GM10266 (cell line): ENCODE measurements at regions not wholly inside any gene's neighbourhood (a gene's known extent, or its start where the extent isn't known, plus 50 kb on each side); places are given as distances from the start of the nearest gene placed in this dataset.

Experiments
- DNase-seq: peaks from one replicate; pipeline ENCODE4 v3.0.0; 2012; ENCODE audit errors: extremely low spot score
- TF ChIP-seq, protein P1 (sequence below): IDR thresholded peaks from 2 replicates; pipeline ENCODE4 v1.5.1; 2012; ENCODE audit warnings: mild to moderate bottlenecking, low read depth; ENCODE audit not compliant: control insufficient read depth, insufficient read depth; ENCODE audit errors: missing control alignments

DNA sequence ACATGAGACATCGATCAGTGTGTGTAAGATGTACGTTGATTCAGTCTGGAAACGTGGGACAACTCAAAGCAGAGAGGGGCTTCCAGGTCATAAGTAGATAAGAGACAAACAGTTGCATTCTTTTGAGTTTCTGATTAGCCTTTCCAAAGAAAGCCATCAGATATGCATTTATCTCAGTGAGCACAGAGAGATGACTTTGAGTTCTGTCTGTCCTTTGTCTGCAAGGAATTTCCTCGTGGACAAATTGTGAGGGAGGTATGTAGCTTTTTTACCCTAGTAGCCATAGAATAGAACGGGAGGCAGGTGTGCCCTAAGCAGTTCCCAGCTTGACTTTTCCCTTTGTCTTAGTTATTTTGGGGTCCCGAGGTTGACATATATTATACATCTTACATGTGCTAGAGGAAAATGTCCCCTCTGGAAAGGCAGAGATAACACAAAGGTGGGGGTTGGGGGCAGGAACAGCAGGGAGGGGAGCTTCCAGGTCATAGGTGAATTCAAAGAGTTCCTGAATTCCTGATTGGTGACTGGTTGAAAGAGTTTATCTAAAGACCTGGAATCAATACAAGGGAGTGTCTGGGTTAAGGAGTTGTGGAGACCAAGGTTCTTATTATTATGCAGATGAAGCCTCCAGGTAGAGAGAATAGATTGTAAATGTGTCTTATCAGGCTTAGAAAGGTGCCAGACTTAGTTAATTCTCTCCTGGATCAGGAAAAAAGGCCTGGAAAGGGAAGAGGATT is 237.0 kb downstream of the NFATC2 start:
- TF ChIP-seq, protein P1, sequence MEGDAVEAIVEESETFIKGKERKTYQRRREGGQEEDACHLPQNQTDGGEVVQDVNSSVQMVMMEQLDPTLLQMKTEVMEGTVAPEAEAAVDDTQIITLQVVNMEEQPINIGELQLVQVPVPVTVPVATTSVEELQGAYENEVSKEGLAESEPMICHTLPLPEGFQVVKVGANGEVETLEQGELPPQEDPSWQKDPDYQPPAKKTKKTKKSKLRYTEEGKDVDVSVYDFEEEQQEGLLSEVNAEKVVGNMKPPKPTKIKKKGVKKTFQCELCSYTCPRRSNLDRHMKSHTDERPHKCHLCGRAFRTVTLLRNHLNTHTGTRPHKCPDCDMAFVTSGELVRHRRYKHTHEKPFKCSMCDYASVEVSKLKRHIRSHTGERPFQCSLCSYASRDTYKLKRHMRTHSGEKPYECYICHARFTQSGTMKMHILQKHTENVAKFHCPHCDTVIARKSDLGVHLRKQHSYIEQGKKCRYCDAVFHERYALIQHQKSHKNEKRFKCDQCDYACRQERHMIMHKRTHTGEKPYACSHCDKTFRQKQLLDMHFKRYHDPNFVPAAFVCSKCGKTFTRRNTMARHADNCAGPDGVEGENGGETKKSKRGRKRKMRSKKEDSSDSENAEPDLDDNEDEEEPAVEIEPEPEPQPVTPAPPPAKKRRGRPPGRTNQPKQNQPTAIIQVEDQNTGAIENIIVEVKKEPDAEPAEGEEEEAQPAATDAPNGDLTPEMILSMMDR, result no peak
- DNase-seq, result no peak

DNA sequence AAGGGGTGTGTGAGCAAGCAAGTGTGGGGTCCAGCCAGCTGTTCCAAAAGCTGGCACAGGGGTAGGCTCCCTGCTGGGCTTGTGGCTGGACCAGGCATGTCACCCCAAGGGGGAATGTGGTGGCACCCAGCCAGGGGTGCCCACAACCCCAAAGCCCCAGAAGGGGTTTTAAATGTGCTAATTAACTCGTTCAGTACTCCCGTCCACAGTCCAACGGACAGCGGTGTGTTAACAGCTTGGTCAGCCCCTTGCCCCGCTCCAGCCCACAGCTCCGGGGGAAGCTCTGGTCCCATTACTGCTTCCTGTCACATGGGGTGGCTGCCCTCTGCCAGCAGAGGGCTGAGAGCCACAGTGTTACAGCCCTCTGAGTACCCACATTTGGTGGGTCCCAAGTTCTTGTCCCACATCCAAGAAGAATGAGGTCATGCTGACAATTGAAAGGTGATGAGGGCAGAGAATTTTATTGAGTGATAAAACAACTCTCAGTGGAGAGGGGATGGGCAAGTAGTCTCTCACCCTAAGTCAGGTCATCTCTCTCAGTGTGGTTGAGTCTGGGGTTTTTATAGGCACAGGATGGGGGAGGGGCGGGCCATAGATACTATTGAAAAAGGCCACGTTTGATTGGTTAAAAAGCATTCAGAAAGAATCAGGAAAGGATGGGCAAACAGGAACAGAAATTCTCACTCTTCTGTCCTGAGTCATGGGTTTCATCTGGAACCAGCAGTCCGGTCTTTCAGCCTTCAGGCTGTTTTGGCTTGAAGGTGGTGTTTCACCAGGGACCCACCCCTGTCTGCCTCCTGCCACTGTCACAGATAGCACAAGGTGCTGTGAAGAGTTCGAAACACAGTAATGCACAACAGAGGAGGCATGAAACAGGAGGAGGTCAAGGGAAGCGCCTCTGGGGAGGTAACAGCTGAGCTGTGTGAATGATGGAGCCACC is 238.5 kb downstream of the NFATC2 start:
- no peak for DNase-seq
- TF ChIP-seq, protein P1, result no peak

DNA sequence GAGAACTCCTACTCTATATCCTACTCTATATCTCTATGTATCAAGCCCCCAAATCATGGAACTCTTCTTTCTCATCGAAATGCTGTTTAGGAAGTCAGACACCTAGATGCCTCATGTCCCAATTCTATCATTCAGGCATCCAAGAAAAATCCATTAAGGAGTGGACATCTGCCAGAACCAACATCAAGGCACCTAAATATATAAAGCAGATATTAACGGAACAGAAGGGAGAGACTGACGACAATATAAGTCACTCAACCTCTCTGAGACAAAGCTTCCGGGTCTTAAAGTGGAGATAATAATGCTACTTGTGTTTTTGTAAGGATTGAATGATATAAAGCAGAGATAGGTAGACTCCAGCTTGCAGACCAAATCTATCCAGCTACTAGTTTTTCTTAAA is 241.5 kb downstream of the NFATC2 start:
- TF ChIP-seq, protein P1, result no peak
- no peak for DNase-seq

DNA sequence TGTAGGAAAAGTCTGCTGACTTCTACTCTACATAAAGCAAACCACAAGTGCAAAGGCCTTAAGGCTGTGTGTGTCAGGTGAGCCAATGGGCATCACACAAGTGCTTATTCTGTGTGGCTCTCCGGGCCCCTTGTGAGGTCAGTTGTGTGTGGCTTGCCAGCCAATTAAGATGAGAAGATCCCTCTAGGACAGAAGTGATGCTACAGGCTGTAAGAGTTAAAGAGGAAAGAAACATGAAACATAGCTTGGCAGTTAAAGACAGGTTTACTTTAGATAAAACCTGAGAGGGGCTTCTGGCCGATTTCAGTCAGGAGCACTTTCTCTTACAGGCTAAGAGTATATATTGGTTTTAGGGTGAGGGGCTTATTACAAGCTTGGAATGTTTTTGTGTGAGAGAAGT is 242.4 kb downstream of the NFATC2 start:
- no peak for DNase-seq
- TF ChIP-seq, protein P1, result no peak

DNA sequence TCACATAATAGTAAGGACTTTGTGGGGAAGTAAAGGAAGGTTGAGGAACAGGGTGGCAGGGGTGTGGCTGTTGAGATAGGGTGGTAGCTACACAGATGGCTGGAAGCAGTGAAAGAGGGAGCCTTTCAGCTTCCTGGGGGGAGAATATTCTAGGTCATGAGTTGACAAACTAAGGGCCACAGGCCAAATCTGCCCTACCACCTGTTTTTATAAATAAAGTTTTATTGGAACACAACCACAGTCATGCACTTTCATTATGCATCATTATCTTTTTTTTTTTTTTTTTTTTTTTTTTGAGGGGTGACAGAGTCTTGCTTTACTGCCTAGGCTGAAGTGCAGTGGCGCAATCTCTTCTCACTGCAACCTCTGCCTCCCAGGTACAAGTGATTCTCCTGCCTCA is 243.1 kb downstream of the NFATC2 start:
- TF ChIP-seq, protein P1, result no peak
- DNase-seq, result no peak

DNA sequence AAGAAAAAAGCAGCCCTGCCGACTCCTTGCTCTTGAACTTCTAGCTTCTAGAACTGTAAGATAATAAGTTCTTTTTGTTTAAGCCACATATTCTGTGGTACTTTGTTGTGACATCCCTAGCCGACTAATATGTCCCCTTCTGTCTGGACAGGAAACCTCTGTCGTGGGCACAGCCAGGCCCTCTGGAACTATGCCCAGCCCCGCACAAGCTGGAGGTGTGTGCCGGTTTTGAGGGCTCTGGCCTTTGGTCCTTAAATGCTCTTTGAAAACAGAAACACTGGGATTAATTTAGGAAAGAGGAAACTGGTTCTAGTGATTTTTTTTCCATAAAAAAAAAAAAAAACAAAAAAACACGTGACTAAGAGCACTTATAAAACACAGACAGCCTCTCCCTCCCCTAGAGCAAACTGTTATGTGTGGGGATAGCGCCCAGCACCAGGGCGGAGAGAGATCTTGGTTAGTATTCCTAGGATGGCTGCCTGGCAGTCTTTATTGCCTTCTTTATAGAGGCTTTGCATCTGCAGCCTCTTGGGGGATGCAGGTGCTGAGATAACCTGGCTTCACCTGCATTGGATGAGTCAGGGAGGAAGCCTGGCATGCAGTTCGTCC is 244.3 kb downstream of the NFATC2 start:
- DNase-seq, result no peak
- TF ChIP-seq, protein P1, result no peak
